Fibroblast of the aortic adventitia (primary cell): ENCODE measurements at regions not wholly inside any gene's neighbourhood (a gene's known extent, or its start where the extent isn't known, plus 50 kb on each side); places are given as distances from the start of the nearest gene placed in this dataset.

Experiments
- DNase-seq: peaks from one replicate; pipeline ENCODE4 v3.0.0-alpha.2; 2010; ENCODE audit warnings: low read depth
- H3K4me3 ChIP-seq: 2 replicates; pipeline ENCODE4 v1.5.1; 2011; ENCODE audit warnings: low read depth, mild to moderate bottlenecking, control low read depth, low read length, moderate library complexity
- TF ChIP-seq, protein P1 (sequence below): IDR thresholded peaks from 2 replicates; pipeline ENCODE4 v1.5.1; 2011; ENCODE audit warnings: mild to moderate bottlenecking, low read length, control low read depth, inconsistent platforms; ENCODE audit not compliant: insufficient read depth

DNA sequence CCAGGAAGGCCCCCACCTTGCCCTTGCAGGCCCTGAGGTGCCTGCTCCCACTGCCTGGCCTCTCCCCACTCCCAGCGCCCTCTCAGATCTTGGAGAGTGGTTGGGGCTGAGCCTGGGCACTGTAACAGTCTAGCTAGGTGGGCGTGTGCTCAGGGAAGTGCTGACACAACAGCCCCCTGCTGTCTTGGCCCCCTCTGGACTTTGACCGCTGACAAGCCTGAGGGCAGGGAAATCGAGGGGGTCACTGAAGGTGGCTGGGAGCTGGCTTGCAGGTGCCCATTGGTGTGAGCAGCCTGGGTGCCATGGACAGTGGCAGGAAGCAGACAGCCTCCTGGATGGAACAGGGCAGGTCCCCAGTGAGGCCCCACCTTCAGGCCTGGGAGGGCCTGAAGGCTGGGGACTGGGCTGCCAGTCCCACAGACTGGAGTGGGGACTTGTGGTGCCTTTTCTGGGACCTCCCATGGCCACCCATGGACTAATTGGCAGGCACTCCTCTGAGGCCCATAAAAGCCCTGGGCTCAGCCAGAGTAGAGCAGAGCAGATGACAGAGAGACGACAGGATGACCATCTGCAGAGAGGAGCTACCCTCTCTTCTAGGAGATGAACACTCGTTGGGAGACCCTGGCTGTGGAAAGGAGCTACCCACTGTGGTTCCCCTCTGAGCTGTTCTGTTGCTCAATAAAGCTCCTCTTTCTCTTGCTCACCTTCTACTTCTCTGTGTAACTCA, 158.6 kb upstream of the SLC38A2 start:
- no peak for DNase-seq
- TF ChIP-seq, protein P1, sequence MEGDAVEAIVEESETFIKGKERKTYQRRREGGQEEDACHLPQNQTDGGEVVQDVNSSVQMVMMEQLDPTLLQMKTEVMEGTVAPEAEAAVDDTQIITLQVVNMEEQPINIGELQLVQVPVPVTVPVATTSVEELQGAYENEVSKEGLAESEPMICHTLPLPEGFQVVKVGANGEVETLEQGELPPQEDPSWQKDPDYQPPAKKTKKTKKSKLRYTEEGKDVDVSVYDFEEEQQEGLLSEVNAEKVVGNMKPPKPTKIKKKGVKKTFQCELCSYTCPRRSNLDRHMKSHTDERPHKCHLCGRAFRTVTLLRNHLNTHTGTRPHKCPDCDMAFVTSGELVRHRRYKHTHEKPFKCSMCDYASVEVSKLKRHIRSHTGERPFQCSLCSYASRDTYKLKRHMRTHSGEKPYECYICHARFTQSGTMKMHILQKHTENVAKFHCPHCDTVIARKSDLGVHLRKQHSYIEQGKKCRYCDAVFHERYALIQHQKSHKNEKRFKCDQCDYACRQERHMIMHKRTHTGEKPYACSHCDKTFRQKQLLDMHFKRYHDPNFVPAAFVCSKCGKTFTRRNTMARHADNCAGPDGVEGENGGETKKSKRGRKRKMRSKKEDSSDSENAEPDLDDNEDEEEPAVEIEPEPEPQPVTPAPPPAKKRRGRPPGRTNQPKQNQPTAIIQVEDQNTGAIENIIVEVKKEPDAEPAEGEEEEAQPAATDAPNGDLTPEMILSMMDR, result no peak
- H3K4me3 ChIP-seq, result no peak overlapping the region

DNA sequence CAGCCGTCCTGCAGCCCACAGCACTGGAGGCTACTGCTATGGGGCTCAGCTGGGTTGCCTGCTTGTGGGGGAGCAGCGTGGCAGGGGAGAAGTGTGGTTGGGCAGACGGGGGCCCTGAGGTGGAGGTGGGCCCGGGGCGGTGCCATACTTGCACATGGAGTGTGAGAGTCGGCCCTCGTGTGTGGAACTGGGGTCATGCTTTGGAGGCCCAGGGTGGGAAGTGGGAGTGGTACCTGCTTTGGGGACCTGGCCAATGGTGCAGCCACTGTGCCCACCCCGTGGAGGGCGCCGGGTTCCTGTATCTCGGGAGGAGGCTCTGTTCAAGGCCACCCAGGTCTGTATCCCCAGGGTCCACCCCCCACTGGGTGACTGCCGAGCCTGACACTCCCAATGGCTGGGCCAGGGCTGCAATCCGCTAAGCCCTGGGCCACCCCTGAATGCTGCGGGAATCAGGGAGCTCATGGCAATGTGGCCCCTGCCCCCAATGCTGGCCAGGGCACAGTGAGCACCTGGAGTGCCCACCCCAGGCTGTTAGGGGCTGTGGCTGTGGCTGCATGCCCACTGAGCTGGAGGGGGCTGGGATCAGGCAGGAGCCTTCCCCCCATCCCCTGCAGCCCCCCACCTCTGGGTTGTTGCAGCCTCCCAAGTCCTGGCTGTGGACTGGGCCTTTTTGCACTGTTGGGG, 157.9 kb upstream of the SLC38A2 start:
- no peak for DNase-seq
- TF ChIP-seq, protein P1, result no peak
- no peak overlapping the region for H3K4me3 ChIP-seq

DNA sequence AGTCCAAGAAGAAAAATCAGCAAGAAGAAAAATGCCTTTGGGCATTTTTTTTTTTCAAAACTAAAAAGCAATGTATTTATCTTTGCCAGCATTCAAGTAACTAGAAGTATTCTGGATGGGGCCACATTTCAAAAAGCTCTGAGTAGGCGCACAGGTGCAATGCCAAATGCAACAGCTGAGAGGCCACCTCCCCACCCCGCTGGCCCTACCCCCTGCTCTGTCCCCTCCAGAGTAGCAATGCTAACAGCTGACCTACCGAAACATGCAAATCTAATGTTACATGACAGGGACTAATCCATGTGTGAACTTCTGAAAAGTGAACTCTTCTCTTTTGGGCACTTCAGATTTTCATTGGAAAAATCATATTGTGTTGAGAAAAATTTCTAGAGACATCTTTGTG, 153.7 kb upstream of the SLC38A2 start:
- no peak overlapping the region for H3K4me3 ChIP-seq
- DNase-seq, result no peak
- TF ChIP-seq, protein P1, result no peak

DNA sequence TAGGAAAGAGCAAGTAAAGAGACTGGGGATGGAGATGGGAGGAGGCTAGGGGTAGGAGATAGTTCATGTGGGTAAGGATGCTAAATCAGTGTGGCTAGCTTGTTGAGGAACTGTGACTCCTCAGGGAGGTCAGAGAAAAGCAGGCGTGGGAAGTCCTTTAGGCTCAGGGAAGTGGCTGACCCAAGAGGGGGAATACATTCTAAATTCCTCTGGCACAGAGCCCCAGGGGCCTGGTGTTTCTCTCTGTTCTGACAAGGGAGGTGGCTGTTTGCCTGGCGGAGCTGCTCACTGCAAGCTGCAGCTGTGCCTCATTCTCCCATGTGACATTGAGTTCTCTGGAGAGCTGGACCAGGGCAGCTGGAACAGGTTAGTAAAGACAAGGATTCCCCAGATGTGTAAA, 152.2 kb upstream of the SLC38A2 start:
- TF ChIP-seq, protein P1, result no peak
- H3K4me3 ChIP-seq, result no peak overlapping the region

DNA sequence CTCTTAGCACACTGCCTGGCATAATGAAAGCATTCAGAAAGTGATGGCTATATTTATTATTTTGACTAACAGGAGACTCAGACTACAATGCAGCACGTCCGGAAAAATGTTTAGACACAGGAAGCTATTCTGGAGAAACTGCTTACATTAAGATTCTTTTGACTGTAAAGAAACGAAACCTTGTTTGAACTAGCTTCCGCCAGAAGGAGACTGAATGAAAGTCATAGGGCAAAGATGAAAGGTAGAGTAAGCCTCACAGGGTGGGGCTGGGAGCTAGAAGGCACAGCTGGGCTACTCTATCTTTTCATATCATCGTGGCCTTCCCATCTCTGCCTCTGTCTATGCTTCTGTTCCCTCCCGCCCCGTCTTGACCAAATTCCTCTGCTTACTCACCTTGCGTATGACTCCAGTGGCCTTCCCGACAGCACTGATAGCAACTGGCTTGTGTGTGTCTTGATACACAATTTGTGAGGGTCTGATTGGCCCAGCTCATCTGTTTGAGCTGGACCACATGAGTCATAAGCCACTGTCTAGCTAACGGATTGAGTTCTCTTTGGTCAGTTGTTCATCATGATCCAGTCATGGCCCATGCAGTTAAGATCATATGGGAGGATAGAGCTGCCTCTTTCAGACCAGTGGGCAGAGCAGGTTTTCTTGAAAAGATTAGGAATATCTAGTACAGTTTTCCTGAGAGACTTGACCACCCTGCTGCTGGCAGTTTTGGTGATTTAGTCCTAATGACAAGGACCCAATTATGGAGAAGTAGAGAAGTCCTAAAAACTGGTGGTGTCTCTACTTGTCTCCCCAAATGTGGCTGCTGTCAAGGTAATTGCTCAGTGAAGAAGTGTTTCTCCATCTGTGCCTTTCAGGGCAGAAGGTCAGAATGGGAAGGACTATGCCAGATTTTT, 151.5 kb upstream of the SLC38A2 start:
- peak overlapping the region; percentile 53 for H3K4me3 ChIP-seq
- TF ChIP-seq, protein P1, result no peak
- peak; percentile 95 for DNase-seq

More for the DNA sequence above, 152.2 kb upstream of the SLC38A2 start:
- peak; percentile 99 for DNase-seq

DNA sequence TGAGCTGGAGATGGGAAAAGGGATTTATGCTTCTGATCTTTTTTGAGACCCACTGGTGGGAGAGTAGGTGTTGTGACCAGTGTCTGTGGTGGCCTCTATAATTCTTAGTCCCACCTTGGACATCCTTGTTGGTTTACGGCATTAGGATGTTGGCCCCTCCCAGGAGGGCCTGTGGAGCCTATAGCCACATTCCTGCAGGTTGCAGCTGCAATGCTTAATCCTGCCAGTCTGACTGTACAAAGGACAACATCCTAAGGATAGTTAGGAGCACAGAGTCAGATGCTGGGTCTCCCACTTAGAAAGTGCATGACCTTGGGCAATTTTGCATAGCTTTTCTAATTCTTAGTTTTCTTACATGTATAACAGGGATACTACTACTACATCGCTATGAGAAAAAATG, 150.9 kb upstream of the SLC38A2 start:
- DNase-seq, result no peak
- TF ChIP-seq, protein P1, result no peak

More for the DNA sequence above, 150.9 kb upstream of the SLC38A2 start:
- peak overlapping the region; percentile 53 for H3K4me3 ChIP-seq
